GM18861 (cell line): ENCODE measurements at regions not wholly inside any gene's neighbourhood (a gene's known extent, or its start where the extent isn't known, plus 50 kb on each side); places are given as distances from the start of the nearest gene placed in this dataset.
"Not testable (repeated sequence)": the region's sequence is repeated elsewhere in the genome, so short reads cannot be mapped to it uniquely, and the experiment has no call there.

ENCODE experiments used
- ATAC-seq: cut with Tn5 transposase; IDR thresholded peaks from one replicate; pipeline ENCODE4 v1.9.1; 2021; ENCODE audit not compliant: unreplicated experiment

- no peak for ATAC-seq
Observed at GRCh38 chr4:23038626-23039491, 346.1 kb downstream of the GBA3 start.

- ATAC-seq, result no peak
Observed at GRCh38 chr4:23036921-23037495, 344.3 kb downstream of the GBA3 start.

DNA sequence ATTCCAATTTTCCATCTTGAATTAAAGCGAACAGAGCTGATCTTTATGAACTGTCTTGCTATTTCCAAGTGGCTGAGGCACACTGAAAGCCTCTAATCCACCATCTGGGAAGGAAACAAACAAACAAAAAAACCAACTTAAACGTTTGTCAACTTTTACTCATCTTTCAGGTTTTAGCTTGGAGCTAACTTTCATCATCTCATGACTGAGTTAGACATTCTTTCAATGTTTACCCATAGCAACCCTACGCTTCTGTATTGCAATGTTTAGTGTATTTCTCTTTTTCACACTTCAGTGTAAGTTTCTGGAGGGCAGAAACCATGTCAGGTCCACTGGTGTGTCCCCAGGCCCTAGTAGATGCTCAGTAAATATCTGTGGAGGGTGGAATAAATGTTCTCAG is 343.8 kb downstream of the GBA3 start:
- ATAC-seq, result no peak

GRCh38 chr4:23035521-23036056 is 342.9 kb downstream of the GBA3 start:
- no peak for ATAC-seq

GRCh38 chr4:23034731-23035130 is 342.0 kb downstream of the GBA3 start:
- no peak for ATAC-seq

DNA sequence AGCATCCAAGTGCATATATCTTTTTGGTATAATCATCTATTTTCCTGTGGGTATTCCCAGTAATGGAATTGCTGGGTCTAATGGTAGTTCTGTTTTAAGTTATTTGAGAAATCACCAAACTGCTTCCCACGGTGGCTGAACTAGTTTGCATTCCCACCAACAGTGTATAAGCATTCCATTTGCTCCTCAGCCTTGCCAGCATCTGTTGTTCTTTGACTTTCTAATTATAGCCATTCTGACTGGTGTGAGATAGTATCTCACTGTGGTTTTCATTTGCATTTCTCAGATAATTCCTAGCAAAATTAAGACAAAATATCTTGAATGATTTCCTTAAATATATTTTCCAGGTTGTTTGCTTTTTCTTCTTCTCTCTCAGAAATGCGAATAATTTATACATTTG is 341.1 kb downstream of the GBA3 start:
- no peak for ATAC-seq

DNA sequence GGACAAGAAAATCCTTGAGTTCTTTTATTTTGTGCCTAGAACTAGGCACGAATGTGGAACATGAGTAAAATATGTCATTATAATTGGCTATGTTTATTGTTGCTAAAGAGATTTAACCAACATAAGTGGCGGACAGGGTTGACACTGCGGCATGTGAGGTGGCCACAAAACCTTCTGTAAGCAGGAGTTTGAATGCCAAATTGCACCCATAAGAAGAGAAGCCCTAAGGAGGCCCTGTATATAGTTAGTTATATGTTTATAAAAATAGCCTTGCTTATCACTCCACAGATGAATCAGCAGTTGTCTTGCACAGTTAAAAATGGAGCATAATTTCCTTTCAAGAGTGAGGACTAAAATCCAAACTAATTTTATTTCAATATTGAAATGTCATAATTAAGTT is 336.1 kb downstream of the GBA3 start:
- ATAC-seq, result no peak

- no peak for ATAC-seq
Observed at GRCh38 chr4:23023666-23024065, 330.9 kb downstream of the GBA3 start.

DNA sequence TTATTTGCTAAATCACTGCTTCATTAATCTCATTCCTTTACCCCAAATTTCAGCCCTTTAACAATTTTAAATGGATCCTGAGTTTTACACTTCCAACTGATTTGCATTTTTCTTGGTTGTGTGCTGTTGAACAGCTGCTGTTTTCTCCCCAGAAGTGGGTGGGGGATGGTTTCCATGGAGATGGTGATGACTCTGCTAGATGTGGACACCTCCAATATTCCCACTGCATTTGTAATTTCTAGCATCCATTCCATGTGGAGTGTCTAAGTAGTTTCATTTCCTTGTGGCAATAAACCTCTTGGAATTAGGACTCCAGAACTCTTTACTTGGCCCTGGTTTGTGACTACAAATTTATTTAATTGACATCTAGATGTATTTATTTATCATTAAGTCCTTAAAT is 330.4 kb downstream of the GBA3 start:
- no peak for ATAC-seq

DNA sequence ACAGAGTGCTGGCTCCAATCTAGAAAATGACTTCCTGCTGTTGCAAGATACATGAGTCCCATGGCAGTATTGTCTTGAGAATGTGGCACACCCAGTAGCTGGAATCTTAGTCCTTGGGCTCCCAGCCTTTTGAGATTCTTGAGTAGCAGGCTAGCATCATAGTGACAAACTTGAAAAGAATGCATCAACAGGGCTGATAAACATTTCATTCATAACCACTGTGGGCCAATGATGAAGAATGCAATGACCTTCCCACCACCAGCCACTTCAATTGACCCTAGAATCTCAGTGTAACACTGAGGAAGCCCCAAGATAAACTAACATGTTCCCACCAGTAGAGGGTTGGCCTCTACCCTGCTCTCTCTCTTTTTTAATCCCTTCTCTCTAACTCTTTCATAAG is 329.3 kb downstream of the GBA3 start:
- no peak for ATAC-seq

GRCh38 chr4:23021040-23021439 is 328.3 kb downstream of the GBA3 start:
- no peak for ATAC-seq

DNA sequence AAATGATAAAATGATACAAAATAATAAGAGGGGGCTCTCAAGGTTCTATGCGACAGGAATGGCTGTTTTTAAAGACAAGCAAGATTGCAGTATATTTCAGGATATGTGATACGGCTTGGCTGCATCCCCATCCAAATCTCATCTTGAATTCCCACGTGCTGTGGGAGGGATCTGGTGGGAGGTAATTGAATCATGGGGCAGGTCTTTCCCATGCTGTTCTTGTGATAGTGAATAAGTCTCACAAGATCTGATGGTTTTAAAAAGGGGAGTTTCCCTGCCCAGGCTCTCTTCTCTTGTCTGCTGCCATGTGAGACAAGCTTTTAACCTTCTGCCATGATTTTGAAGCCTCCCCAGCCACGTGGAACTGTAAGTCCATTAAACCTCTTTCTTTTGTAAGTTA is 327.7 kb downstream of the GBA3 start:
- not testable (repeated sequence) for ATAC-seq

GRCh38 chr4:23016981-23017380 is 324.2 kb downstream of the GBA3 start:
- no peak for ATAC-seq

DNA sequence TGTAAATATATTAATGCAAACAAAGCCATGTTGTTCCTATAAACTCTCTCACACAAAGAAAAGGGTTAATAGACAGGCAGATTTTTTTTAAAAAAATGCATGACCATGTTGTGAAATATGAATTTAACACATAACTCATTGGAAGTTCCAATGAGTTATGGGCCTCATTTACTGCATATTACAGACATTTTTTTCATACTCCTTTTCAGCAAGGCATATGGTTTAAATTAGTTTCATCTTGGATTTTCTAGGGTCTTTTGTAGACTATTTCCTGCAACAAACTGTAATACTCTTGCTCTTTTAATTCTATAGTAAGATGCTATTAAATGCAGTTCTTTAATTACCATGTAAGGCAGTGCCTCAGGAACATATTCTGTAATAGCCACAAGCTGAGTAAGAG is 323.1 kb downstream of the GBA3 start:
- ATAC-seq, result no peak

DNA sequence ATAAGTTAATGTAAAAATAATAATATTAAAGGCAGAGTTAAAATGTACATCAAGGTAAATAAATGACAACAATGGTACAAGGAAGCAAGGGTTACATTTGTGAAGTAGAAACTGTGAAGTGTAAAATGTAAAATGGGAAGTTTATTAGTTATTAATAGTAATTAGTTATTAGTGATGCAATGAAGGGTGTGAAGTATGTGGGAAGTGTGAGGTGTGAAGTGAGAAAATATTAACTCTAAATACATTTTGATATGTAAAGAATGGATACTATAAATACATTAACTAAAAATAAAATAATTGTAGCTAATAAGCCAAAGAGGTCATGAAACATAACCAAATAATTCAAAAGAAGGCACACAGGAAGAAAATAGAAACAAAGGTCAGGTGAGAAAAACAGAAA is 316.4 kb downstream of the GBA3 start:
- ATAC-seq, result no peak

GRCh38 chr4:23006756-23007155 is 314.0 kb downstream of the GBA3 start:
- ATAC-seq, result no peak

- no peak for ATAC-seq
Observed at GRCh38 chr4:23005691-23006090, 313.0 kb downstream of the GBA3 start.

GRCh38 chr4:23001478-23001877 is 308.7 kb downstream of the GBA3 start:
- ATAC-seq, result no peak

GRCh38 chr4:22999419-22999818 is 306.7 kb downstream of the GBA3 start:
- ATAC-seq, result no peak

GRCh38 chr4:22997358-22998224 is 304.9 kb downstream of the GBA3 start:
- no peak for ATAC-seq

DNA sequence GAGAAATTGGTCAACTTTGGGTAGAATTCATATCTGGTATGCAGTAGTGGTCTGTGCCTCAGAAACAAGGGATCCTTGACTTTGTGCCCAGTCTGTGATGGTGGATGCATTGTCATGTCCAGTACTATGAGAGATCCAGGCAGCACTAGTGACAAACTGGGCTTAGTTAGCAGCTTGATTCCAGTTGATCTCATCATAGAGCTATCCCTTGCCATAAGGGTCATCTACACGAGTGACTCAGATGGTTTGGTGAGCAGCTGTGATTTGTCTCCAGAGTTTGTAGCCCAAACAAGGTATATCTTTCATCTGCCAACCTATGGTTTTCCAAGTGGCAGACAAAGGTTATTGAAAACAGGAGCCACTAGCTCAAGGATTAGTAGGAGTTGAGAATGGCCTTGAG is 298.8 kb downstream of the GBA3 start:
- ATAC-seq, result no peak

GRCh38 chr4:22988526-22988925 is 295.8 kb downstream of the GBA3 start:
- no peak for ATAC-seq
